LNCaP clone FGC (cell line): ENCODE measurements at regions not wholly inside any gene's neighbourhood (a gene's known extent, or its start where the extent isn't known, plus 50 kb on each side); places are given as distances from the start of the nearest gene placed in this dataset.

Experiments used
- DNase-seq: peaks from one replicate; pipeline ENCODE4 v3.0.0-alpha.2; 2011; ENCODE audit warnings: low read depth
- H3K4me3 ChIP-seq: 2 replicates; pipeline ENCODE4 v1.5.1; 2011; ENCODE audit warnings: mild to moderate bottlenecking, low read depth, low read length, control low read depth
- TF ChIP-seq, protein P1 (sequence below): IDR thresholded peaks from 2 replicates; pipeline ENCODE4 v1.5.1; 2012; ENCODE audit warnings: mild to moderate bottlenecking; ENCODE audit not compliant: control insufficient read depth, insufficient read depth; ENCODE audit errors: extremely low read depth

DNA sequence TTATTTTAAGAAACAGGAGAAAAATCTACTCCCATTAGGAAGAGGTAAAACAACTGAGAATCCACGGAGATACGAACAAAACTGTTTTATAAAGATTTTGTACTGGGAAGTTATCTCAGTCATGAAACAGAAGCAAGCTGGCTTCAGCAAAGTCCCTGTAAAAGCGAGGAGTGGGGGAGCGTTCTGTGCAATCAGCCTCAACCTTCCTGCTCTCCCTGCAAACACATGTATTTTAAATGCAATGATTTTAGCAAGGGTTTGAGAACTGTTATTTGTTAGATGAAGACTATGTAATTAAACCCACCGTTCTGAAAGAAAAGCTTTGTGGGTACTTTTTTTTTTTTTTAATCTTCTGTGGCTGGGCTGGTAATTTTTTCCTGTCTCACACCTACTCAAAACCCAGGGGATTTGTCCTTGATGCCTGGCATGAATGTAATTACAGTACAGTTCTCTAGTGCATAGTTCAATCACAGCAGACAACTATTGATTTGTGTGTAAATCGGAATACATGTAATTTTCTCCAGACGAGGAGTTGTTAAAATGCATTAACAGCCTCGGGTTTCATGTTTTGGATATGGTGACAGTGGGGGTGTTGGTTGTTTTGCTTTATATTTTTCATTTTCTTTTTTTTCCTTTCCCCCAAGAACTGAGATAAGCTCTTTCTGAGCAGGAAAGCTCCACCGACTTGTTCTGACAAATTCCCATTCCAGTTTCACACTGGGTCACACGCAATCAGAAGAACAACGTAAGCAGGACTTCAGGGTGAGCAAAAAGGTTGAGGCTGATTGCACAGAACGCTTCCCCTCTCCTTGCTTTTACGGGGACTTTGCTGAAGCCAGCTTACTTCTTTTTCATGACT, 153.6 kb downstream of the PHLDA1 start:
- TF ChIP-seq, protein P1, sequence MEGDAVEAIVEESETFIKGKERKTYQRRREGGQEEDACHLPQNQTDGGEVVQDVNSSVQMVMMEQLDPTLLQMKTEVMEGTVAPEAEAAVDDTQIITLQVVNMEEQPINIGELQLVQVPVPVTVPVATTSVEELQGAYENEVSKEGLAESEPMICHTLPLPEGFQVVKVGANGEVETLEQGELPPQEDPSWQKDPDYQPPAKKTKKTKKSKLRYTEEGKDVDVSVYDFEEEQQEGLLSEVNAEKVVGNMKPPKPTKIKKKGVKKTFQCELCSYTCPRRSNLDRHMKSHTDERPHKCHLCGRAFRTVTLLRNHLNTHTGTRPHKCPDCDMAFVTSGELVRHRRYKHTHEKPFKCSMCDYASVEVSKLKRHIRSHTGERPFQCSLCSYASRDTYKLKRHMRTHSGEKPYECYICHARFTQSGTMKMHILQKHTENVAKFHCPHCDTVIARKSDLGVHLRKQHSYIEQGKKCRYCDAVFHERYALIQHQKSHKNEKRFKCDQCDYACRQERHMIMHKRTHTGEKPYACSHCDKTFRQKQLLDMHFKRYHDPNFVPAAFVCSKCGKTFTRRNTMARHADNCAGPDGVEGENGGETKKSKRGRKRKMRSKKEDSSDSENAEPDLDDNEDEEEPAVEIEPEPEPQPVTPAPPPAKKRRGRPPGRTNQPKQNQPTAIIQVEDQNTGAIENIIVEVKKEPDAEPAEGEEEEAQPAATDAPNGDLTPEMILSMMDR: no peak
- DNase-seq: no peak
- H3K4me3 ChIP-seq: no peak overlapping the region

DNA sequence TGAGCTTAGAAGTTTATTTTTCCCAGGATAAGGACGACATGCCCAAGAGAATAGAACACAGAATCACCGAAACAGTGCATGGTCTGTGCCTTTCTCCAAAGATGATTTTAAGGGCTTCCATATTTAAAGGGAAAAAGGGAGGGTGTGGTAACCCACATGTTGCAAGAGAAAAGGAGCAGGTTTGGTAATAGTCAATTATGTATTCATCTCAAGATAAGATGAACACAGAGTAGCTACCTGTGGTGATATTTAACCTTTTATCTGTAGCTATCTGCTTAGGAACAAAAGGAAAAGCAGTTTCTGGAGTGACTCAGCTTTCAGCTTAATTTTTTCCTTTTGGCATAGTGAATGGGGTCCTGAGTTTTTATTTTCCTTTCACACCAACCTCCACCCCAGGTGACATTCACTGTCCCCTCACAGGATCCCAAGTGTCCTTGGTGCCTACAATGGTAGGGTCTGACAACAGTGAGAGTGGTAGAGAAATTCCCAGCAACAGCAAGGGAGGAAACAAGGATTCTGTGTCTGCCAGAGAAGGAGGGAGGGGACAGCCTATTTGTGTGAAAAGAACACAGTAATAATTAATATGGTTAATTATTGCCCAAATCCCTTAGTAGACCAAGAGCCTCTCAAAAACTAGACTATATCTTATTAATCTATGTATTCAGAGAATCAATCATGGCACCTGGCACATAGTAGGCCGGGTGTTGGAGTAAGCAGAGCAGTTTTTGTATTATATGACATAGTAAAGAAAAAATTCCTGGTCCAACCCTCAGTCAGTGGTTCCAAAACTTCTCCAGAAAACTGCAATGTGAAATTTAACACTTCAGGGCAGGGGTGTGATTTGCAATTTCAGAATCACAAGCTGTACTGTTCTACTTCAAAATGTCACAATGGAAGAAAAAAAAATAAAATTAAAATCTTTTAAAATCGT, 154.5 kb downstream of the PHLDA1 start:
- TF ChIP-seq, protein P1: no peak
- no peak overlapping the region for H3K4me3 ChIP-seq
- no peak for DNase-seq

GRCh38 chr12:75874441-75874840, 157.1 kb downstream of the PHLDA1 start:
- H3K4me3 ChIP-seq: no peak overlapping the region
- DNase-seq: no peak
- TF ChIP-seq, protein P1: no peak

GRCh38 chr12:75872762-75873161, 158.8 kb downstream of the PHLDA1 start:
- DNase-seq: no peak
- no peak overlapping the region for H3K4me3 ChIP-seq
- TF ChIP-seq, protein P1: no peak

- DNase-seq: no peak
- no peak overlapping the region for H3K4me3 ChIP-seq
- TF ChIP-seq, protein P1: no peak
Measured at GRCh38 chr12:75870878-75871277, 160.7 kb downstream of the PHLDA1 start.

GRCh38 chr12:75868501-75868900, 163.1 kb downstream of the PHLDA1 start:
- DNase-seq: no peak
- no peak overlapping the region for H3K4me3 ChIP-seq
- TF ChIP-seq, protein P1: no peak
